ENCODE measurements at regions not wholly inside any gene's neighbourhood (a gene's known extent, or its start where the extent isn't known, plus 50 kb on each side); places are given as distances from the start of the nearest gene placed in this dataset.

DNA sequence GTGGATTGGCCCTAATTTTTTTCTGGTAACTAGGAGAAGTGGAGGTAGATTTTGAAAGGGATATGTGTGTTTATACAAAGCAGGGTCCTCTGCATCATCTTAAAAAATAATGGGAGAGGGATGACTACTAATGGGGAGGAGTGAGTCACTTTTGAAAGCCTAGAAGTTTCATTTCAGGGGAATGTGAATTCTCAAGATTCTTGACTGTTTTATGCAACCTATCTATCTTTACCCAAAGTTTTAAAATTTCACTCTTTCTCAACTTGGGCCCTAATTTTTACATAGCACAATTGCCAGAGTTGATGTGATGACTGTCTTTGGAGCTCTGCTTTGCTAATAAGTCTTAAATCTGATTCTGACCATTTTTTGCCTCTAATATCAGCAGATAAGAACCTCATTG lies 445.2 kb downstream of the GRXCR1 start:
- no peak overlapping the region for H3K9ac ChIP-seq (ENCODE audit: low read length)
- no peak overlapping the region for H2AFZ ChIP-seq (ENCODE audit: low read depth, low read length)
- peaks cover 30% of the 10 kb centered on the region for H3K4me1 ChIP-seq (ENCODE audit: insufficient read depth, low read length)
- DNase-seq (ENCODE audit: low read depth) (peak; percentile 72), FAIRE-seq (no peak)
- H3K36me3 ChIP-seq (ENCODE audit: insufficient read depth, low read length), result no peaks in the 10 kb centered on the region
- TF ChIP-seq, protein P1, sequence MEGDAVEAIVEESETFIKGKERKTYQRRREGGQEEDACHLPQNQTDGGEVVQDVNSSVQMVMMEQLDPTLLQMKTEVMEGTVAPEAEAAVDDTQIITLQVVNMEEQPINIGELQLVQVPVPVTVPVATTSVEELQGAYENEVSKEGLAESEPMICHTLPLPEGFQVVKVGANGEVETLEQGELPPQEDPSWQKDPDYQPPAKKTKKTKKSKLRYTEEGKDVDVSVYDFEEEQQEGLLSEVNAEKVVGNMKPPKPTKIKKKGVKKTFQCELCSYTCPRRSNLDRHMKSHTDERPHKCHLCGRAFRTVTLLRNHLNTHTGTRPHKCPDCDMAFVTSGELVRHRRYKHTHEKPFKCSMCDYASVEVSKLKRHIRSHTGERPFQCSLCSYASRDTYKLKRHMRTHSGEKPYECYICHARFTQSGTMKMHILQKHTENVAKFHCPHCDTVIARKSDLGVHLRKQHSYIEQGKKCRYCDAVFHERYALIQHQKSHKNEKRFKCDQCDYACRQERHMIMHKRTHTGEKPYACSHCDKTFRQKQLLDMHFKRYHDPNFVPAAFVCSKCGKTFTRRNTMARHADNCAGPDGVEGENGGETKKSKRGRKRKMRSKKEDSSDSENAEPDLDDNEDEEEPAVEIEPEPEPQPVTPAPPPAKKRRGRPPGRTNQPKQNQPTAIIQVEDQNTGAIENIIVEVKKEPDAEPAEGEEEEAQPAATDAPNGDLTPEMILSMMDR (IDR thresholded peaks at IDR 0.05; ENCODE audit: insufficient read depth, low read depth, low read length), result no peak
- TF ChIP-seq EZH2 (IDR thresholded peaks at IDR 0.05; ENCODE audit: insufficient read depth, low read length), result no peak
- H3K79me2 ChIP-seq (ENCODE audit: insufficient read depth, low read length), result no peaks in the 10 kb centered on the region
- H3K27ac ChIP-seq (ENCODE audit: low read depth, low read length), result peak overlapping the region; percentile 78
- peak overlapping the region; percentile 47 for H3K4me2 ChIP-seq (ENCODE audit: low read length)
- H3K27ac Mint-ChIP-seq (ENCODE audit: unreplicated experiment), result peak overlapping the region; percentile 67
- peaks cover 25% of the 10 kb centered on the region for H3K4me1 Mint-ChIP-seq (ENCODE audit: low read depth, unreplicated experiment)
- H4K20me1 ChIP-seq (ENCODE audit: insufficient read depth, low read length), result no peaks in the 10 kb centered on the region
- no peaks in the 10 kb centered on the region for H3K27me3 ChIP-seq (ENCODE audit: insufficient read depth, low read length)
- H3K36me3 Mint-ChIP-seq (ENCODE audit: low read depth, unreplicated experiment), result no peaks in the 10 kb centered on the region
- no peak overlapping the region for H3K4me3 ChIP-seq (ENCODE audit: insufficient read depth, low read depth, low read length)
- no peak overlapping the region for H3K4me3 Mint-ChIP-seq (ENCODE audit: unreplicated experiment)
- no peaks in the 10 kb centered on the region for H3K9me3 ChIP-seq (ENCODE audit: insufficient read depth, low read depth, low read length)
- no peaks in the 10 kb centered on the region for H3K9me3 Mint-ChIP-seq (ENCODE audit: unreplicated experiment)
- H3K27me3 Mint-ChIP-seq (ENCODE audit: low read depth, unreplicated experiment), result no peaks in the 10 kb centered on the region

DNA sequence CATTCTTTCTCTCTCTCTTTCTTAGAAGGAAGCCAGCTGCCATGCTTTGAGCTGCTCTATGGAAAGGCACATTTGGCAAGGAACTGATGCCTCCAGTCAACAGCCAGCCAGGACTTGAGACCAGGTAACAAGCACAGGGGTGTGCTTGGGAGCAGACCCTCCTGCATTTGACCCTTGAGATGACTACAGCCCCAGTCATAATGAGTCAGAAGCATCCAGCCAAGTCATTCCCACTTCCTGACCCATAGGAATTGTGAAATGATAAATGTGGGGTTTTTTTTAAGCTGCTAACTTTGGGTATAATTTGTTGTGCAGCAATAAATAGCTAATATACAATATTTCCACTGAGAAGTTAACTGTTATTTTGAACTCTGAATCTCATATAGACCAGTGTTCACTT lies 446.9 kb downstream of the GRXCR1 start:
- Histone ChIP-seq H3K36me3 (ENCODE audit: insufficient read depth, low read length) (no peaks in the 10 kb centered on the region), H3K9me3 (ENCODE audit: insufficient read depth, low read depth, low read length) (no peaks in the 10 kb centered on the region), H3K79me2 (ENCODE audit: insufficient read depth, low read length) (no peaks in the 10 kb centered on the region), H3K4me2 (ENCODE audit: low read length) (peak overlapping the region; percentile 53), H3K4me3 (ENCODE audit: insufficient read depth, low read depth, low read length) (no peak overlapping the region), H3K27ac (ENCODE audit: low read depth, low read length) (peak overlapping the region; percentile 78), H3K4me1 (ENCODE audit: insufficient read depth, low read length) (peaks cover 30% of the 10 kb centered on the region), H4K20me1 (ENCODE audit: insufficient read depth, low read length) (no peaks in the 10 kb centered on the region), H3K9ac (ENCODE audit: low read length) (peak overlapping the region; percentile 34), H3K27me3 (ENCODE audit: insufficient read depth, low read length) (no peaks in the 10 kb centered on the region), H2AFZ (ENCODE audit: low read depth, low read length) (no peak overlapping the region)
- TF ChIP-seq, protein P1 (IDR thresholded peaks at IDR 0.05; ENCODE audit: insufficient read depth, low read depth, low read length), result no peak
- TF ChIP-seq EZH2 (IDR thresholded peaks at IDR 0.05; ENCODE audit: insufficient read depth, low read length), result no peak
- DNase-seq (ENCODE audit: low read depth) (peak; percentile 89), FAIRE-seq (peak; percentile 66)
- Mint-ChIP-seq H3K4me1 (ENCODE audit: low read depth, unreplicated experiment) (peaks cover 25% of the 10 kb centered on the region), H3K9me3 (ENCODE audit: unreplicated experiment) (no peaks in the 10 kb centered on the region), H3K27me3 (ENCODE audit: low read depth, unreplicated experiment) (no peaks in the 10 kb centered on the region), H3K4me3 (ENCODE audit: unreplicated experiment) (peak overlapping the region; percentile 25), H3K36me3 (ENCODE audit: low read depth, unreplicated experiment) (no peaks in the 10 kb centered on the region), H3K27ac (ENCODE audit: unreplicated experiment) (peak overlapping the region; percentile 43)

DNA sequence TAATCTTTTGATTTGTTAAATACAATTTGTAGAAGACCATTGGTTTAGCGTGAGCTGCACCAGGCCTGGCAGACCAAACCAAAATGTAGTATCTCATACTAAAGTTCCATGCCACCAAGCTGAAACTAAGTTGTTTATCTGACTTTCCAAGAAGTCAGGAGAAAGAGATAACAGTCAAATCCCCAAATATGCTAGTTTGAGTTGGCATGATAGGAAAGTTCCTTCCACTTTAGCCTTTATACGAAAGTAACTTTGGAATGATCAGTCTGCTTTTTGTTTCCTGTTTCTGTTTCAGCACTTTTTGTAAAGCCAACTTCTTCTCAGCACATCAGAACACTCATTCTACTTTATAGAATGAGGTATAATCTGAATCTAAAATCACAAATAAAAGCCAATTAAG lies 449.2 kb downstream of the GRXCR1 start:
- FAIRE-seq, result peak; percentile 64
- DNase-seq (ENCODE audit: low read depth), result no peak
- Histone ChIP-seq H2AFZ (ENCODE audit: low read depth, low read length) (no peak overlapping the region), H3K36me3 (ENCODE audit: insufficient read depth, low read length) (no peaks in the 10 kb centered on the region), H3K27me3 (ENCODE audit: insufficient read depth, low read length) (no peaks in the 10 kb centered on the region), H3K4me2 (ENCODE audit: low read length) (no peak overlapping the region), H3K4me1 (ENCODE audit: insufficient read depth, low read length) (peaks cover 30% of the 10 kb centered on the region), H3K79me2 (ENCODE audit: insufficient read depth, low read length) (no peaks in the 10 kb centered on the region), H3K9ac (ENCODE audit: low read length) (no peak overlapping the region), H3K9me3 (ENCODE audit: insufficient read depth, low read depth, low read length) (no peaks in the 10 kb centered on the region), H3K27ac (ENCODE audit: low read depth, low read length) (no peak overlapping the region), H4K20me1 (ENCODE audit: insufficient read depth, low read length) (no peaks in the 10 kb centered on the region), H3K4me3 (ENCODE audit: insufficient read depth, low read depth, low read length) (no peak overlapping the region)
- TF ChIP-seq, protein P1 (IDR thresholded peaks at IDR 0.05; ENCODE audit: insufficient read depth, low read depth, low read length), result no peak
- TF ChIP-seq EZH2 (IDR thresholded peaks at IDR 0.05; ENCODE audit: insufficient read depth, low read length), result no peak
- no peaks in the 10 kb centered on the region for H3K36me3 Mint-ChIP-seq (ENCODE audit: low read depth, unreplicated experiment)
- no peak overlapping the region for H3K4me3 Mint-ChIP-seq (ENCODE audit: unreplicated experiment)
- no peaks in the 10 kb centered on the region for H3K27me3 Mint-ChIP-seq (ENCODE audit: low read depth, unreplicated experiment)
- H3K9me3 Mint-ChIP-seq (ENCODE audit: unreplicated experiment), result no peaks in the 10 kb centered on the region
- peaks cover 25% of the 10 kb centered on the region for H3K4me1 Mint-ChIP-seq (ENCODE audit: low read depth, unreplicated experiment)
- H3K27ac Mint-ChIP-seq (ENCODE audit: unreplicated experiment), result no peak overlapping the region
